ENCODE measurements at regions not wholly inside any gene's neighbourhood (a gene's known extent, or its start where the extent isn't known, plus 50 kb on each side); places are given as distances from the start of the nearest gene placed in this dataset.

DNA sequence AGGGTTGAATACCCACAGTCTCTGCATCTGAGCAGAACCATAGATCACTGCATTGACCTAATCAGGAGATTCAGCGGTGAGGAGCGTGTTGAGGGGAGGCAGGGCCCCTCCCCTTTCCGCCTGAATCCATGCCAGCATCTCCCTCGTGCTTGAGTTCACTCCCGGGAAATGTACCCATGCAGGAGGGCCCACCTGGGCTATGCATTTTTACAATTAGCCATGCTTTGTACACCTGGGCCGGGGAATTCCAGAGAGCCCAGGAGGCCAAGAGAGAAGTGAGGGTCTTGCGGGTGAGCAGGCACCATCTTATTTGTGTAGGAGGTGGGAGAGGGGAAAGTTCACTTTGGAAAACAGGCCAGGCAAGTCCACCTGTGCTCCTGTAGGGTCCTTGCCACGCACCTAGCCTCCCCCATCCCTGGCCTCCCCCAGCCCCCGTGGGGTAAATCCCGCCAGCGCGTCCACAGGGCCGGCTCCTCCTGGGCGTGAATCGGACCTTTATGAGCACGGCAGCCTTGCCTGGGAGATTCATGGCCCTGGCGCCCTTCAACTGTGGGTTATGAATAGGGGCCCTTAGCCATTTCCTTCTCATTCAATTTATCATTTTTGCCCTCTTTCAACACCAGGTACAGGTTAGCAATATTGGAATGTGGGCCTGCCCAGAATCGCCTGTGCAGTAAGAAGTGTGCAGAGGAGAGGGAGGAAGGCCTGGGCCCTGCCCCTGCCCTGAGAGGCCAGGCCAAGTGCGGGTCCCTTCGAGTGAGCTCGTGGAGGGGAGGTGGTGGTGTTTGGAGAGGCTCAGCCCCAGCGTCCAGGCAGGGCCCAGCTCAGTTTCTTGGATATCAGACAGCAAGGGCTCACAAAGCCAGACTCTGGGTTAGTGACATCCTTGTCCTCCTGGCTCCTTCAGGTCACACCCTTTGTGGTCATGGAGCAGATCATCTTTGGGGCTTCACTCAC, 84.4 kb upstream of the ACTRT2 start:
- TF ChIP-seq, protein P1, sequence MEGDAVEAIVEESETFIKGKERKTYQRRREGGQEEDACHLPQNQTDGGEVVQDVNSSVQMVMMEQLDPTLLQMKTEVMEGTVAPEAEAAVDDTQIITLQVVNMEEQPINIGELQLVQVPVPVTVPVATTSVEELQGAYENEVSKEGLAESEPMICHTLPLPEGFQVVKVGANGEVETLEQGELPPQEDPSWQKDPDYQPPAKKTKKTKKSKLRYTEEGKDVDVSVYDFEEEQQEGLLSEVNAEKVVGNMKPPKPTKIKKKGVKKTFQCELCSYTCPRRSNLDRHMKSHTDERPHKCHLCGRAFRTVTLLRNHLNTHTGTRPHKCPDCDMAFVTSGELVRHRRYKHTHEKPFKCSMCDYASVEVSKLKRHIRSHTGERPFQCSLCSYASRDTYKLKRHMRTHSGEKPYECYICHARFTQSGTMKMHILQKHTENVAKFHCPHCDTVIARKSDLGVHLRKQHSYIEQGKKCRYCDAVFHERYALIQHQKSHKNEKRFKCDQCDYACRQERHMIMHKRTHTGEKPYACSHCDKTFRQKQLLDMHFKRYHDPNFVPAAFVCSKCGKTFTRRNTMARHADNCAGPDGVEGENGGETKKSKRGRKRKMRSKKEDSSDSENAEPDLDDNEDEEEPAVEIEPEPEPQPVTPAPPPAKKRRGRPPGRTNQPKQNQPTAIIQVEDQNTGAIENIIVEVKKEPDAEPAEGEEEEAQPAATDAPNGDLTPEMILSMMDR (conservative IDR thresholded peaks at IDR 0.05; ENCODE audit: low read depth, low read length), result no peak
- TF ChIP-seq EZH2 (IDR thresholded peaks at IDR 0.05; ENCODE audit: borderline replicate concordance, low read depth, low read length, poor library complexity, severe bottlenecking), result no peak
